Smooth muscle cell (in vitro differentiated cells): ENCODE measurements at regions not wholly inside any gene's neighbourhood (a gene's known extent, or its start where the extent isn't known, plus 50 kb on each side); places are given as distances from the start of the nearest gene placed in this dataset.

Experiments
- DNase-seq: peaks from one replicate; lab custom pipeline; 2025; ENCODE audit not compliant: unreplicated experiment; lab: John Stamatoyannopoulos, UW
- H2AFZ ChIP-seq: fragments of 200-600 bp; sonication (generic); 2 replicates; pipeline ENCODE4 v1.6.0; 2016; ENCODE audit warnings: antibody characterized with exemption, low read depth, mild to moderate bottlenecking
- H3F3A ChIP-seq: fragments of 200-600 bp; sonication (generic); 2 replicates; pipeline ENCODE4 v1.6.0; 2017; ENCODE audit warnings: antibody characterized with exemption, low read depth
- H3K27ac ChIP-seq: fragments of 200-600 bp; sonication (generic); 2 replicates; pipeline ENCODE4 v1.5.1; 2016; ENCODE audit warnings: low read depth, mild to moderate bottlenecking
- H3K27me3 ChIP-seq: fragments of 200-600 bp; sonication (generic); 2 replicates; pipeline ENCODE4 v1.6.1; 2016; ENCODE audit warnings: low read depth, mild to moderate bottlenecking
- H3K36me3 ChIP-seq: fragments of 200-600 bp; sonication (generic); 2 replicates; pipeline ENCODE4 v1.5.1; 2016; ENCODE audit warnings: low read depth
- H3K4me1 ChIP-seq: fragments of 200-600 bp; sonication (generic); 2 replicates; pipeline ENCODE4 v1.5.1; 2016; ENCODE audit warnings: low read depth
- H3K4me2 ChIP-seq: fragments of 200-600 bp; sonication (generic); 2 replicates; pipeline ENCODE4 v1.6.0; 2016; ENCODE audit warnings: mild to moderate bottlenecking
- H3K4me3 ChIP-seq: fragments of 200-600 bp; sonication (generic); 2 replicates; pipeline ENCODE4 v1.5.1; 2016; ENCODE audit warnings: mild to moderate bottlenecking
- H3K79me2 ChIP-seq: fragments of 200-600 bp; sonication (generic); 2 replicates; pipeline ENCODE4 v1.6.0; 2016; ENCODE audit warnings: low read depth, mild to moderate bottlenecking
- H3K9ac ChIP-seq: fragments of 200-600 bp; sonication (generic); 2 replicates; pipeline ENCODE4 v1.6.0; 2016; ENCODE audit warnings: low read depth
- H3K9me3 ChIP-seq: fragments of 200-600 bp; sonication (generic); replicated peaks from 2 replicates; pipeline ENCODE4 v1.5.1; 2016; ENCODE audit warnings: low read depth
- H4K20me1 ChIP-seq: fragments of 200-600 bp; sonication (generic); 2 replicates; pipeline ENCODE4 v1.6.0; 2016; ENCODE audit warnings: low read depth
- WGBS: methylation state at CpG from one replicate; pipeline ENCODE4 v1.1.7; 2016; ENCODE audit warnings: low lambda C conversion rate; 5-methylcytosine and 5-hydroxymethylcytosine counted together
- TF ChIP-seq, protein P1 (sequence below): fragments of 200-600 bp; sonication (generic); IDR thresholded peaks from 2 replicates; pipeline ENCODE4 v1.5.1; 2017; ENCODE audit warnings: borderline replicate concordance, mild to moderate bottlenecking, antibody characterized with exemption; ENCODE audit not compliant: insufficient read depth, poor library complexity, severe bottlenecking

DNA sequence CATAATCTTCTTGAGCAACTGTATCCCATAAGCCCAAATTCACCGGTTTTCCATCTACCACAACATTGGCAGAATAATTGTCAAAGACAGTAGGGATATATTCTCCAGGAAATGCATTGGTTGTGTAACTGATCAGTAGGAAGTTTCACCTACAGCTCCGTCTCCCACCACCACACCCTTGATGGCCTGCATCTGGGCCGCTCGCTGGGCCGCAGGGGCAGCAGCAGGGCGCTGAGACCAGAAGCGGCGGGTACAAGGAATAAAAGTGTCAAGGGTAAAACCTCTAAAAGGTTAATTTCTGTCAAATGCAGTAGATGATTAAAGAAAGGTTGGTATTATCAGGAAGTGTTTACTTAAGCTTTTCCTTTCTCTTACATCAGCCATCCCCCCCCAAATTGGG lies 167.6 kb upstream of the DKK2 start:
- Histone ChIP-seq H3K4me2 (no peak overlapping the region), H3K27me3 (no peaks in the 10 kb centered on the region), H3K9me3 (no peaks in the 10 kb centered on the region), H3K9ac (no peak overlapping the region), H3K27ac (no peak overlapping the region), H3F3A (no peaks in the 10 kb centered on the region), H3K4me3 (no peak overlapping the region), H3K79me2 (no peaks in the 10 kb centered on the region), H2AFZ (no peak overlapping the region), H3K36me3 (no peaks in the 10 kb centered on the region), H4K20me1 (no peaks in the 10 kb centered on the region), H3K4me1 (no peaks in the 10 kb centered on the region)
- DNase-seq: no peak
- TF ChIP-seq, protein P1, sequence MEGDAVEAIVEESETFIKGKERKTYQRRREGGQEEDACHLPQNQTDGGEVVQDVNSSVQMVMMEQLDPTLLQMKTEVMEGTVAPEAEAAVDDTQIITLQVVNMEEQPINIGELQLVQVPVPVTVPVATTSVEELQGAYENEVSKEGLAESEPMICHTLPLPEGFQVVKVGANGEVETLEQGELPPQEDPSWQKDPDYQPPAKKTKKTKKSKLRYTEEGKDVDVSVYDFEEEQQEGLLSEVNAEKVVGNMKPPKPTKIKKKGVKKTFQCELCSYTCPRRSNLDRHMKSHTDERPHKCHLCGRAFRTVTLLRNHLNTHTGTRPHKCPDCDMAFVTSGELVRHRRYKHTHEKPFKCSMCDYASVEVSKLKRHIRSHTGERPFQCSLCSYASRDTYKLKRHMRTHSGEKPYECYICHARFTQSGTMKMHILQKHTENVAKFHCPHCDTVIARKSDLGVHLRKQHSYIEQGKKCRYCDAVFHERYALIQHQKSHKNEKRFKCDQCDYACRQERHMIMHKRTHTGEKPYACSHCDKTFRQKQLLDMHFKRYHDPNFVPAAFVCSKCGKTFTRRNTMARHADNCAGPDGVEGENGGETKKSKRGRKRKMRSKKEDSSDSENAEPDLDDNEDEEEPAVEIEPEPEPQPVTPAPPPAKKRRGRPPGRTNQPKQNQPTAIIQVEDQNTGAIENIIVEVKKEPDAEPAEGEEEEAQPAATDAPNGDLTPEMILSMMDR: no peak
- 98% methylated on average over 8 of the region's 8 CpGs for WGBS

DNA sequence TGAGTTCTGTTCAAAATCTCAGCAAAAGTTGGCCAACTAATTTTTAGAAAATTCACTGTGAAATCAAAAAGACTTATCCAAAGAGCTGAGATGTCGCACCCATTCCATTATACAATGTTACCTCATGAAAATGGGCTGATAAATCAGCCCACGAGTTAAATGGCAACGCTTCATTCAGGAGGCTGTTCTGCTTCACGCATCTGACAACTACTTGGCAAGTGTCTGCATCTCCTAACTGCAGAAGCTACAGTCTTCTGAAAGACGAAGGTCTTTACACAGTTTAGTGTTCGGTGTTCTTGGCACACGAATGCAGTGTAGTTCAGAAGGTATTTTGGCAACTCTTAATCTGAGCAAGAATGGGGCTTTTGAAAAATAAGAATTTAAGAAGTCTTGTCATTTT lies 166.6 kb upstream of the DKK2 start:
- TF ChIP-seq, protein P1: no peak
- 84% methylated on average over 7 of the region's 7 CpGs for WGBS

DNA sequence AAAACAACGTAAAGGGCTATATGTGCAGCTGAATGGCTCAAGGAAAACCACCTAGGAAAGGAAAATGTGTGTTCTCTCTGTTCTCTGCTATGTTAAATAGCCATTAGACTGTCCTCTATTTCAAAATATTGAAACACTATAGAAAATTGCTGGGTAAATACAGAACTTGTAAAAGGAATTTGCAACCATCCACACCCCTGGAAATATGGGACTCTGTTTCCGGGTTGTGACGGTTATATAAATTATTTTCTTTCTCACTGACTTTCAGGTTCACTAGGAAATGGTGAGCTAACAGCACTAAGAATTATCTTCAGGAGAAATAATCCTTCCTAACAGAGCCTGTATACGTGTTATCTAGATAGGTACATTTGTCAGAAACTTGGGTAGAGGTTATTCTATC lies 161.0 kb upstream of the DKK2 start:
- no peaks in the 10 kb centered on the region for H3K27me3 ChIP-seq
- H2AFZ ChIP-seq: no peak overlapping the region
- 86% methylated on average over 4 of the region's 4 CpGs for WGBS
- no peaks in the 10 kb centered on the region for H3K9me3 ChIP-seq
- no peak overlapping the region for H3K4me3 ChIP-seq
- H3K36me3 ChIP-seq: no peaks in the 10 kb centered on the region
- H3K79me2 ChIP-seq: no peaks in the 10 kb centered on the region
- H3K27ac ChIP-seq: no peak overlapping the region
- no peak overlapping the region for H3K4me2 ChIP-seq
- no peaks in the 10 kb centered on the region for H3F3A ChIP-seq
- TF ChIP-seq, protein P1: no peak
- no peaks in the 10 kb centered on the region for H4K20me1 ChIP-seq
- no peak overlapping the region for H3K9ac ChIP-seq
- DNase-seq: no peak
- H3K4me1 ChIP-seq: no peaks in the 10 kb centered on the region

More for the DNA sequence above, 166.6 kb upstream of the DKK2 start:
- Histone ChIP-seq H3K36me3 (no peaks in the 10 kb centered on the region), H2AFZ (no peak overlapping the region), H3K9ac (no peak overlapping the region), H3K27ac (no peak overlapping the region), H3K4me1 (no peaks in the 10 kb centered on the region), H3K4me3 (no peak overlapping the region), H3F3A (no peaks in the 10 kb centered on the region), H3K9me3 (no peaks in the 10 kb centered on the region), H3K4me2 (no peak overlapping the region), H3K79me2 (no peaks in the 10 kb centered on the region), H3K27me3 (no peaks in the 10 kb centered on the region), H4K20me1 (no peaks in the 10 kb centered on the region)
- DNase-seq: no peak

DNA sequence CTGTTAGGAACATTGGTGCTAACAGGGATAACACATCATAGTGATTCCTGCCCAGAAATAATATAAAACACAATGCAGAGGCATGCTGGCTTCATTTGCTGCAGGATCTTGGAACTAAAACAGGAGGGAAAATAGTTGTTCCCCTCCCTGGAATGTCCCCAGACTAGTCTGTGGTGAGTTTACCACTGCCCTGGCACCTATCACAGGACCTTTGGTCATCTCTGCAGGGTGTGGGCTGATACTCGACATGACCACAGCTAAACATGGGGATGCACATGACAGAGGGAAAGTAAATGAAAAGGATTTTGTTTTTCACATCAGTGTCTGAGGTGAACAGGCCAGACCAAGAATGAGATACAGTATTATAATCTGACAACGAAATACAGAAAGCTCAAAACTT lies 160.2 kb upstream of the DKK2 start:
- Histone ChIP-seq H2AFZ (no peak overlapping the region), H3K9ac (no peak overlapping the region), H3K36me3 (no peaks in the 10 kb centered on the region), H3K27me3 (no peaks in the 10 kb centered on the region), H3K4me1 (no peaks in the 10 kb centered on the region), H3K4me3 (no peak overlapping the region), H3F3A (no peaks in the 10 kb centered on the region), H4K20me1 (no peaks in the 10 kb centered on the region), H3K79me2 (no peaks in the 10 kb centered on the region), H3K4me2 (no peak overlapping the region), H3K9me3 (no peaks in the 10 kb centered on the region), H3K27ac (no peak overlapping the region)
- 80% methylated on average over 2 of the region's 2 CpGs for WGBS
- DNase-seq: no peak
- TF ChIP-seq, protein P1: no peak
